WTC11 (cell line): ENCODE measurements at regions not wholly inside any gene's neighbourhood (a gene's known extent, or its start where the extent isn't known, plus 50 kb on each side); places are given as distances from the start of the nearest gene placed in this dataset.

Source experiments
- ATAC-seq: fragments of 200-7000 bp; cut with Tn5 transposase; 2 replicates; pipeline ENCODE4 v1.10.0; 2021; ENCODE audit warnings: mild to moderate bottlenecking, moderate library complexity
- CTCF ChIA-PET: fragments of 300-600 bp; sonication (Branson Sonifier 250); formaldehyde crosslinking; loops from one replicate; lab custom pipeline; 2021; ENCODE audit warnings: antibody characterized with exemption; lab: Charles Lee
- POLR2A ChIA-PET: fragments of 350-600 bp; sonication (Branson Sonifier 250); formaldehyde crosslinking; loops from one replicate; lab custom pipeline; 2021; ENCODE audit warnings: antibody characterized with exemption; lab: Charles Lee
- DNase-seq: peaks from one replicate; pipeline ENCODE4 v3.0.0; 2021; ENCODE audit warnings: low spot score
- H3K27ac Mint-ChIP-seq: 2 replicates; pipeline ENCODE4 v1.8.0; 2021; ENCODE audit warnings: mixed read lengths
- H3K27me3 Mint-ChIP-seq: 2 replicates; pipeline ENCODE4 v1.8.0; 2021; ENCODE audit warnings: low read depth, mild to moderate bottlenecking, moderate library complexity, mixed read lengths
- H3K36me3 Mint-ChIP-seq: 2 replicates; pipeline ENCODE4 v1.8.0; 2021; ENCODE audit warnings: mixed read lengths
- H3K4me1 Mint-ChIP-seq: 2 replicates; pipeline ENCODE4 v1.8.0; 2022; ENCODE audit warnings: mixed read lengths
- H3K4me3 Mint-ChIP-seq: 2 replicates; pipeline ENCODE4 v1.8.0; 2021; ENCODE audit warnings: mild to moderate bottlenecking, moderate library complexity, mixed read lengths
- H3K9me3 Mint-ChIP-seq: 2 replicates; pipeline ENCODE4 v1.8.0; 2021; ENCODE audit warnings: mixed read lengths
- ELF4 ChIP-seq: sonication (generic); formaldehyde crosslinking; IDR thresholded peaks from 2 replicates; pipeline ENCODE4 v1.8.1; 2022; ENCODE audit warnings: low read depth, mild to moderate bottlenecking, moderate library complexity, missing genetic modification reagents
- ESRRA ChIP-seq: sonication (generic); formaldehyde crosslinking; IDR thresholded peaks from 2 replicates; pipeline ENCODE4 v1.8.1; 2022; ENCODE audit warnings: mild to moderate bottlenecking, missing genetic modification reagents, borderline replicate concordance
- FOXK1 ChIP-seq: sonication (generic); formaldehyde crosslinking; IDR thresholded peaks from 2 replicates; pipeline ENCODE4 v1.8.0; 2022; ENCODE audit warnings: mild to moderate bottlenecking, moderate library complexity, missing genetic modification reagents
- FOXP1 ChIP-seq: sonication (generic); formaldehyde crosslinking; IDR thresholded peaks from 2 replicates; pipeline ENCODE4 v1.8.0; 2022; ENCODE audit warnings: missing genetic modification reagents, mild to moderate bottlenecking, moderate library complexity, borderline replicate concordance
- GABPB1 ChIP-seq: sonication (generic); formaldehyde crosslinking; IDR thresholded peaks from 2 replicates; pipeline ENCODE4 v1.8.1; 2023; ENCODE audit warnings: mild to moderate bottlenecking, missing genetic modification reagents
- GTF2I ChIP-seq: fragments of 250-450 bp; sonication (Bioruptor Pico); conservative IDR thresholded peaks from 2 replicates; pipeline ENCODE4 v1.4.0; 2021; ENCODE audit warnings: mild to moderate bottlenecking
- JAZF1 ChIP-seq: fragments of 250-450 bp; sonication (Bioruptor Pico); IDR thresholded peaks from 2 replicates; pipeline ENCODE4 v1.9.0; 2021; ENCODE audit warnings: moderate library complexity, mild to moderate bottlenecking, inconsistent platforms
- KAT7 ChIP-seq: sonication (generic); formaldehyde crosslinking; IDR thresholded peaks from 2 replicates; pipeline ENCODE4 v1.8.1; 2023; ENCODE audit warnings: missing genetic modification reagents, mild to moderate bottlenecking, borderline replicate concordance
- NR3C1 ChIP-seq: sonication (generic); formaldehyde crosslinking; conservative IDR thresholded peaks from 2 replicates; pipeline ENCODE4 v1.8.1; 2023; ENCODE audit warnings: low read depth, mild to moderate bottlenecking, missing genetic modification reagents
- RELA ChIP-seq: sonication (generic); formaldehyde crosslinking; IDR thresholded peaks from 2 replicates; pipeline ENCODE4 v1.8.1; 2022; ENCODE audit warnings: missing genetic modification reagents, mild to moderate bottlenecking, borderline replicate concordance
- TEAD1 ChIP-seq: sonication (generic); formaldehyde crosslinking; IDR thresholded peaks from 2 replicates; pipeline ENCODE4 v1.8.0; 2022; ENCODE audit warnings: mild to moderate bottlenecking, missing genetic modification reagents
- TP53 ChIP-seq: sonication (generic); formaldehyde crosslinking; IDR thresholded peaks from 2 replicates; pipeline ENCODE4 v1.8.1; 2023; ENCODE audit warnings: mild to moderate bottlenecking, missing genetic modification reagents
- TF ChIP-seq, protein P1 (sequence below): sonication (generic); formaldehyde crosslinking; IDR thresholded peaks from 2 replicates; pipeline ENCODE4 v1.8.1; 2022; ENCODE audit warnings: mild to moderate bottlenecking, missing genetic modification reagents, moderate library complexity, borderline replicate concordance
- TF ChIP-seq, protein P2 (sequence below): sonication (generic); formaldehyde crosslinking; IDR thresholded peaks from 2 replicates; pipeline ENCODE4 v1.8.1; 2023; ENCODE audit warnings: mild to moderate bottlenecking, moderate library complexity, missing genetic modification reagents
- TF ChIP-seq, protein P3 (sequence below): fragments of 200-600 bp; IDR thresholded peaks from 2 replicates; pipeline ENCODE4 v1.8.0; 2022; ENCODE audit warnings: antibody characterized with exemption
- TF ChIP-seq, protein P4 (sequence below): fragments of 250-450 bp; sonication (Bioruptor Pico); IDR thresholded peaks from 2 replicates; pipeline ENCODE4 v1.9.0; 2021; ENCODE audit warnings: mild to moderate bottlenecking
- TF ChIP-seq, protein P5 (sequence below): sonication (generic); formaldehyde crosslinking; IDR thresholded peaks from 2 replicates; pipeline ENCODE4 v1.8.1; 2023; ENCODE audit warnings: mild to moderate bottlenecking, missing genetic modification reagents
- TF ChIP-seq, protein P6 (sequence below): fragments of 250-450 bp; sonication (Bioruptor Pico); IDR thresholded peaks from 2 replicates; pipeline ENCODE4 v1.9.0; 2021; ENCODE audit warnings: mild to moderate bottlenecking

DNA sequence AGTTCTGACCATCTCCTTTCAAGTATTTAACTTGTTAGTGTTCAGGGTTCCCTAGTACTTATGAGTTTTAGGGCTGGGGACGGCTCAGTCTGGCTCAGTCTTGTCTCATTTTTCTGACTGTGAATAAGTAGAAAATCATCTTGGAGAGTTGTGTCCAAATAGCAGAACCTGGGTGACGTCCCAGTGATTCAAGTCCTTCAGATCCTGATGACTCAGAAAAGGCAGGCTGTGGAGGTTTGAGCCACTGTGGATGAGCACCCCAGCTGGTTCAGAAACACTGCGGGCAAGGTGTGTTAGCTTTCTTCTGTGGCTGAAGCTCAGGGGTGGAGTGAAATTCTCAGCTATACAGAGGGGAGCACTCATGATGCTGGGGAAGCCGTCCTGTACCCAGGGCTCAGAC, 154.4 kb upstream of the NPY start:
- CTCF ChIA-PET, result no interaction called here
- ATAC-seq (no peak), DNase-seq (no peak)
- Mint-ChIP-seq H3K9me3 (no peaks in the 10 kb centered on the region), H3K4me1 (peaks cover 2% of the 10 kb centered on the region; the same call in 1 of the 2 replicates), H3K4me3 (no peak overlapping the region), H3K36me3 (no peaks in the 10 kb centered on the region), H3K27ac (no peak overlapping the region), H3K27me3 (0 out of 2 replicates have a peak, but pooled peaks cover 3% of the 10 kb centered on the region)
- POLR2A ChIA-PET, result no interaction called here
- TF ChIP-seq GTF2I, result no peak
- TF ChIP-seq RELA (CRISPR knock-in tag), result no peak
- no peak for TF ChIP-seq ESRRA (CRISPR knock-in tag)
- TF ChIP-seq GABPB1 (CRISPR knock-in tag), result no peak
- no peak for TF ChIP-seq FOXP1
- TF ChIP-seq FOXK1 (CRISPR knock-in tag), result no peak
- TF ChIP-seq, protein P1, sequence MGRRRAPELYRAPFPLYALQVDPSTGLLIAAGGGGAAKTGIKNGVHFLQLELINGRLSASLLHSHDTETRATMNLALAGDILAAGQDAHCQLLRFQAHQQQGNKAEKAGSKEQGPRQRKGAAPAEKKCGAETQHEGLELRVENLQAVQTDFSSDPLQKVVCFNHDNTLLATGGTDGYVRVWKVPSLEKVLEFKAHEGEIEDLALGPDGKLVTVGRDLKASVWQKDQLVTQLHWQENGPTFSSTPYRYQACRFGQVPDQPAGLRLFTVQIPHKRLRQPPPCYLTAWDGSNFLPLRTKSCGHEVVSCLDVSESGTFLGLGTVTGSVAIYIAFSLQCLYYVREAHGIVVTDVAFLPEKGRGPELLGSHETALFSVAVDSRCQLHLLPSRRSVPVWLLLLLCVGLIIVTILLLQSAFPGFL (CRISPR knock-in tag), result no peak
- TF ChIP-seq, protein P2, sequence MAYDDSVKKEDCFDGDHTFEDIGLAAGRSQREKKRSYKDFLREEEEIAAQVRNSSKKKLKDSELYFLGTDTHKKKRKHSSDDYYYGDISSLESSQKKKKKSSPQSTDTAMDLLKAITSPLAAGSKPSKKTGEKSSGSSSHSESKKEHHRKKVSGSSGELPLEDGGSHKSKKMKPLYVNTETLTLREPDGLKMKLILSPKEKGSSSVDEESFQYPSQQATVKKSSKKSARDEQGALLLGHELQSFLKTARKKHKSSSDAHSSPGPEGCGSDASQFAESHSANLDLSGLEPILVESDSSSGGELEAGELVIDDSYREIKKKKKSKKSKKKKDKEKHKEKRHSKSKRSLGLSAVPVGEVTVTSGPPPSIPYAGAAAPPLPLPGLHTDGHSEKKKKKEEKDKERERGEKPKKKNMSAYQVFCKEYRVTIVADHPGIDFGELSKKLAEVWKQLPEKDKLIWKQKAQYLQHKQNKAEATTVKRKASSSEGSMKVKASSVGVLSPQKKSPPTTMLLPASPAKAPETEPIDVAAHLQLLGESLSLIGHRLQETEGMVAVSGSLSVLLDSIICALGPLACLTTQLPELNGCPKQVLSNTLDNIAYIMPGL, result no peak
- TF ChIP-seq TP53 (CRISPR knock-in tag), result no peak
- TF ChIP-seq, protein P3, sequence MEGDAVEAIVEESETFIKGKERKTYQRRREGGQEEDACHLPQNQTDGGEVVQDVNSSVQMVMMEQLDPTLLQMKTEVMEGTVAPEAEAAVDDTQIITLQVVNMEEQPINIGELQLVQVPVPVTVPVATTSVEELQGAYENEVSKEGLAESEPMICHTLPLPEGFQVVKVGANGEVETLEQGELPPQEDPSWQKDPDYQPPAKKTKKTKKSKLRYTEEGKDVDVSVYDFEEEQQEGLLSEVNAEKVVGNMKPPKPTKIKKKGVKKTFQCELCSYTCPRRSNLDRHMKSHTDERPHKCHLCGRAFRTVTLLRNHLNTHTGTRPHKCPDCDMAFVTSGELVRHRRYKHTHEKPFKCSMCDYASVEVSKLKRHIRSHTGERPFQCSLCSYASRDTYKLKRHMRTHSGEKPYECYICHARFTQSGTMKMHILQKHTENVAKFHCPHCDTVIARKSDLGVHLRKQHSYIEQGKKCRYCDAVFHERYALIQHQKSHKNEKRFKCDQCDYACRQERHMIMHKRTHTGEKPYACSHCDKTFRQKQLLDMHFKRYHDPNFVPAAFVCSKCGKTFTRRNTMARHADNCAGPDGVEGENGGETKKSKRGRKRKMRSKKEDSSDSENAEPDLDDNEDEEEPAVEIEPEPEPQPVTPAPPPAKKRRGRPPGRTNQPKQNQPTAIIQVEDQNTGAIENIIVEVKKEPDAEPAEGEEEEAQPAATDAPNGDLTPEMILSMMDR, result no peak
- TF ChIP-seq TEAD1 (CRISPR knock-in tag), result no peak

DNA sequence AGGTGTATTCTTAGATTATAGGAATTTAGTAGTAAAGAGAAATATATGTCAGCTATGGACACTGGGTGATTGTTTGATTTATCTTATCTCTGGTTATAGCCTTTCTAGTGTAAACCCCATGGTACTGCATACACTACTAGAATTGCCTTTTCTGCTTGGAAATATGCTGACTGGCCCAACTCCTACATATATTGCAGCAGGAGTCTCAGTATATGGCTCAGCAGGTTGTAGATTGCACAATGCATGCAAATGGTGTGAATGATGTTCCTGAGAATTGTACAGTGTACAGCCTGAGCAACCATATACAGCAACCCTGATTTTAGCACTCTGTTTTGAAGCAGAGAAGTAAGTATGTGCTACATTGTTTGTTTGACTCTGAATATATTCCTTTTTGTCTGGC, 153.4 kb upstream of the NPY start:
- TF ChIP-seq JAZF1 (CRISPR knock-in tag) (no peak), NR3C1 (CRISPR knock-in tag) (no peak), ELF4 (CRISPR knock-in tag) (no peak), KAT7 (CRISPR knock-in tag) (no peak)
- TF ChIP-seq, protein P4, sequence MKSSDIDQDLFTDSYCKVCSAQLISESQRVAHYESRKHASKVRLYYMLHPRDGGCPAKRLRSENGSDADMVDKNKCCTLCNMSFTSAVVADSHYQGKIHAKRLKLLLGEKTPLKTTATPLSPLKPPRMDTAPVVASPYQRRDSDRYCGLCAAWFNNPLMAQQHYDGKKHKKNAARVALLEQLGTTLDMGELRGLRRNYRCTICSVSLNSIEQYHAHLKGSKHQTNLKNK (CRISPR knock-in tag), result no peak
- TF ChIP-seq, protein P5, sequence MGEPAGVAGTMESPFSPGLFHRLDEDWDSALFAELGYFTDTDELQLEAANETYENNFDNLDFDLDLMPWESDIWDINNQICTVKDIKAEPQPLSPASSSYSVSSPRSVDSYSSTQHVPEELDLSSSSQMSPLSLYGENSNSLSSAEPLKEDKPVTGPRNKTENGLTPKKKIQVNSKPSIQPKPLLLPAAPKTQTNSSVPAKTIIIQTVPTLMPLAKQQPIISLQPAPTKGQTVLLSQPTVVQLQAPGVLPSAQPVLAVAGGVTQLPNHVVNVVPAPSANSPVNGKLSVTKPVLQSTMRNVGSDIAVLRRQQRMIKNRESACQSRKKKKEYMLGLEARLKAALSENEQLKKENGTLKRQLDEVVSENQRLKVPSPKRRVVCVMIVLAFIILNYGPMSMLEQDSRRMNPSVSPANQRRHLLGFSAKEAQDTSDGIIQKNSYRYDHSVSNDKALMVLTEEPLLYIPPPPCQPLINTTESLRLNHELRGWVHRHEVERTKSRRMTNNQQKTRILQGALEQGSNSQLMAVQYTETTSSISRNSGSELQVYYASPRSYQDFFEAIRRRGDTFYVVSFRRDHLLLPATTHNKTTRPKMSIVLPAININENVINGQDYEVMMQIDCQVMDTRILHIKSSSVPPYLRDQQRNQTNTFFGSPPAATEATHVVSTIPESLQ (CRISPR knock-in tag), result no peak
- TF ChIP-seq, protein P6, sequence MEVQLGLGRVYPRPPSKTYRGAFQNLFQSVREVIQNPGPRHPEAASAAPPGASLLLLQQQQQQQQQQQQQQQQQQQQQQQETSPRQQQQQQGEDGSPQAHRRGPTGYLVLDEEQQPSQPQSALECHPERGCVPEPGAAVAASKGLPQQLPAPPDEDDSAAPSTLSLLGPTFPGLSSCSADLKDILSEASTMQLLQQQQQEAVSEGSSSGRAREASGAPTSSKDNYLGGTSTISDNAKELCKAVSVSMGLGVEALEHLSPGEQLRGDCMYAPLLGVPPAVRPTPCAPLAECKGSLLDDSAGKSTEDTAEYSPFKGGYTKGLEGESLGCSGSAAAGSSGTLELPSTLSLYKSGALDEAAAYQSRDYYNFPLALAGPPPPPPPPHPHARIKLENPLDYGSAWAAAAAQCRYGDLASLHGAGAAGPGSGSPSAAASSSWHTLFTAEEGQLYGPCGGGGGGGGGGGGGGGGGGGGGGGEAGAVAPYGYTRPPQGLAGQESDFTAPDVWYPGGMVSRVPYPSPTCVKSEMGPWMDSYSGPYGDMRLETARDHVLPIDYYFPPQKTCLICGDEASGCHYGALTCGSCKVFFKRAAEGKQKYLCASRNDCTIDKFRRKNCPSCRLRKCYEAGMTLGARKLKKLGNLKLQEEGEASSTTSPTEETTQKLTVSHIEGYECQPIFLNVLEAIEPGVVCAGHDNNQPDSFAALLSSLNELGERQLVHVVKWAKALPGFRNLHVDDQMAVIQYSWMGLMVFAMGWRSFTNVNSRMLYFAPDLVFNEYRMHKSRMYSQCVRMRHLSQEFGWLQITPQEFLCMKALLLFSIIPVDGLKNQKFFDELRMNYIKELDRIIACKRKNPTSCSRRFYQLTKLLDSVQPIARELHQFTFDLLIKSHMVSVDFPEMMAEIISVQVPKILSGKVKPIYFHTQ (CRISPR knock-in tag), result no peak
- TF ChIP-seq, all 79 proteins: peak for 0
- ChIA-PET CTCF (no interaction called here), POLR2A (no interaction called here)
- ATAC-seq (no peak), DNase-seq (no peak)
- H3K9me3 Mint-ChIP-seq, result no peaks in the 10 kb centered on the region
- H3K27ac Mint-ChIP-seq, result no peak overlapping the region
- no peak overlapping the region for H3K4me3 Mint-ChIP-seq
- H3K27me3 Mint-ChIP-seq, result 0 out of 2 replicates have a peak, but pooled peaks cover 3% of the 10 kb centered on the region
- H3K36me3 Mint-ChIP-seq, result no peaks in the 10 kb centered on the region
- H3K4me1 Mint-ChIP-seq, result peaks cover 8% of the 10 kb centered on the region; the same call in 1 of the 2 replicates
